ENCODE measurements at regions not wholly inside any gene's neighbourhood (a gene's known extent, or its start where the extent isn't known, plus 50 kb on each side); places are given as distances from the start of the nearest gene placed in this dataset.

DNA sequence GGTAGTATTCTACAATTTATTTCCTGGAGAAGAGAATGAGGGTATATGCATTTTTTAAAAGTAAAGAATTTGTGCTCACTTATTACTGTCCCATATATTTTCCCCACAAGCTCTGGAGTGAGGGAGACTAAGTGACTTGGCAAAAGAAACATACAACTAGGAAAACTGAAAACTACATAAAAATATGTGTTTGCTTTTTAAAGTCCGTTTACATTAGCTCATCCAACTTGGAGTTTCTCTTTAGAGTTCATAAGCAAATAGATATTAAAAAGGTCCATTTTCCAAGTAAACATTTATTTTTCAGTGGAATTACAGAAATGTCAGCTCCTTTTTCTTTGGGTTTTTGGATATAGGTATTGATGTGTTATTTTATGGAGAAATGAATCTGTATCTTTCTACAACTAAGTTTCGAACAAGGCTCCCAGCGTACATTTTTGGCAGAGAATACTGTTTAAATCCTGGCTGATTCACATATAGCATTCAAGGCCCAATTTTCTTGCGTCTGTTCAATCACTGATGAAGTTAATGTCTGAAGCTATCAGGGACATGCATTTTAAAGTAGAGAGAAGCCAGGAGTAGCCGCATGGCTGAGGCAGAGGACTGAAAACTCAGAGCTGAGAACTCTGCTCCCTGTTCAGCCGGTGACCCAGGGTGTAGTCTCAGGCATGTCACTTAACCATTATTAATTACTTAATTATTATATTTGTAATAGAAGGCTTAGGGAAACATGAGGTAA, 729.4 kb downstream of the EFNB2 start:
- TF ChIP-seq, protein P1, sequence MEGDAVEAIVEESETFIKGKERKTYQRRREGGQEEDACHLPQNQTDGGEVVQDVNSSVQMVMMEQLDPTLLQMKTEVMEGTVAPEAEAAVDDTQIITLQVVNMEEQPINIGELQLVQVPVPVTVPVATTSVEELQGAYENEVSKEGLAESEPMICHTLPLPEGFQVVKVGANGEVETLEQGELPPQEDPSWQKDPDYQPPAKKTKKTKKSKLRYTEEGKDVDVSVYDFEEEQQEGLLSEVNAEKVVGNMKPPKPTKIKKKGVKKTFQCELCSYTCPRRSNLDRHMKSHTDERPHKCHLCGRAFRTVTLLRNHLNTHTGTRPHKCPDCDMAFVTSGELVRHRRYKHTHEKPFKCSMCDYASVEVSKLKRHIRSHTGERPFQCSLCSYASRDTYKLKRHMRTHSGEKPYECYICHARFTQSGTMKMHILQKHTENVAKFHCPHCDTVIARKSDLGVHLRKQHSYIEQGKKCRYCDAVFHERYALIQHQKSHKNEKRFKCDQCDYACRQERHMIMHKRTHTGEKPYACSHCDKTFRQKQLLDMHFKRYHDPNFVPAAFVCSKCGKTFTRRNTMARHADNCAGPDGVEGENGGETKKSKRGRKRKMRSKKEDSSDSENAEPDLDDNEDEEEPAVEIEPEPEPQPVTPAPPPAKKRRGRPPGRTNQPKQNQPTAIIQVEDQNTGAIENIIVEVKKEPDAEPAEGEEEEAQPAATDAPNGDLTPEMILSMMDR (conservative IDR thresholded peaks at IDR 0.05 in 1 of 2, IDR thresholded peaks at IDR 0.05 in 1 of 2; ENCODE audit: low read depth in 1 of 2, low read length in 2 of 2): no peak
- no peak for TF ChIP-seq EZH2 (IDR thresholded peaks at IDR 0.05; ENCODE audit: low read length, missing control alignments)
